ENCODE measurements at regions not wholly inside any gene's neighbourhood (a gene's known extent, or its start where the extent isn't known, plus 50 kb on each side); places are given as distances from the start of the nearest gene placed in this dataset.

DNA sequence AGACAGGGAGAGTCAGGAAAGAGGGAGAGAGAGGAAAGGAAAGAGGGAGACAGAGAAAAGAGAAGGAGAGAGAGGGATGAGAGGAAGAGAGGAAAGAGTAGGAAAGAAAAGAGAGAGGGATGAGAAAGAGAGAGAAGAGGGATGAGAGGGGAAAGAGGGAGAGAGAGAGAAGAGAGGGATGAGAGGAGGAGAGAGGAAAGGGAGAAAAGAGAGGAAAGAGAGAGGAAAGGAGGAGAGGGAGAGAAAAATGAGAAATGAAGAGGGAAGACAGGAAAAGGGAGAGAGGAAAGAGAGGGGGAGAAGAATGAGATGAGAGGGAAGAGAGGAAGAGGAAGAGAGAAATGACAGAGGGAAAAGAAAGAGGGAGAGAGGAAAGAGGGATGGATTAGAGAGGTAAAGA, 207.0 kb upstream of the SKOR2 start:
- TF ChIP-seq, protein P1, sequence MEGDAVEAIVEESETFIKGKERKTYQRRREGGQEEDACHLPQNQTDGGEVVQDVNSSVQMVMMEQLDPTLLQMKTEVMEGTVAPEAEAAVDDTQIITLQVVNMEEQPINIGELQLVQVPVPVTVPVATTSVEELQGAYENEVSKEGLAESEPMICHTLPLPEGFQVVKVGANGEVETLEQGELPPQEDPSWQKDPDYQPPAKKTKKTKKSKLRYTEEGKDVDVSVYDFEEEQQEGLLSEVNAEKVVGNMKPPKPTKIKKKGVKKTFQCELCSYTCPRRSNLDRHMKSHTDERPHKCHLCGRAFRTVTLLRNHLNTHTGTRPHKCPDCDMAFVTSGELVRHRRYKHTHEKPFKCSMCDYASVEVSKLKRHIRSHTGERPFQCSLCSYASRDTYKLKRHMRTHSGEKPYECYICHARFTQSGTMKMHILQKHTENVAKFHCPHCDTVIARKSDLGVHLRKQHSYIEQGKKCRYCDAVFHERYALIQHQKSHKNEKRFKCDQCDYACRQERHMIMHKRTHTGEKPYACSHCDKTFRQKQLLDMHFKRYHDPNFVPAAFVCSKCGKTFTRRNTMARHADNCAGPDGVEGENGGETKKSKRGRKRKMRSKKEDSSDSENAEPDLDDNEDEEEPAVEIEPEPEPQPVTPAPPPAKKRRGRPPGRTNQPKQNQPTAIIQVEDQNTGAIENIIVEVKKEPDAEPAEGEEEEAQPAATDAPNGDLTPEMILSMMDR (IDR thresholded peaks at IDR 0.05; ENCODE audit: low read length) = no peak
- TF ChIP-seq EZH2phosphoT487 (IDR thresholded peaks at IDR 0.05; ENCODE audit: low read length) = no peak

All from MM.1S (cell line).